WTC11 (cell line): ENCODE measurements at regions not wholly inside any gene's neighbourhood (a gene's known extent, or its start where the extent isn't known, plus 50 kb on each side); places are given as distances from the start of the nearest gene placed in this dataset.

Experiments used
- ATAC-seq: fragments of 200-7000 bp; cut with Tn5 transposase; 2 replicates; pipeline ENCODE4 v1.10.0; 2021; ENCODE audit warnings: mild to moderate bottlenecking, moderate library complexity
- CTCF ChIA-PET: fragments of 300-600 bp; sonication (Branson Sonifier 250); formaldehyde crosslinking; loops from one replicate; lab custom pipeline; 2021; ENCODE audit warnings: antibody characterized with exemption; lab: Charles Lee
- POLR2A ChIA-PET: fragments of 350-600 bp; sonication (Branson Sonifier 250); formaldehyde crosslinking; loops from one replicate; lab custom pipeline; 2021; ENCODE audit warnings: antibody characterized with exemption; lab: Charles Lee
- DNase-seq: peaks from one replicate; pipeline ENCODE4 v3.0.0; 2021; ENCODE audit warnings: low spot score
- H3K27ac Mint-ChIP-seq: 2 replicates; pipeline ENCODE4 v1.8.0; 2021; ENCODE audit warnings: mixed read lengths
- H3K27me3 Mint-ChIP-seq: 2 replicates; pipeline ENCODE4 v1.8.0; 2021; ENCODE audit warnings: low read depth, mild to moderate bottlenecking, moderate library complexity, mixed read lengths
- H3K36me3 Mint-ChIP-seq: 2 replicates; pipeline ENCODE4 v1.8.0; 2021; ENCODE audit warnings: mixed read lengths
- H3K4me1 Mint-ChIP-seq: 2 replicates; pipeline ENCODE4 v1.8.0; 2022; ENCODE audit warnings: mixed read lengths
- H3K4me3 Mint-ChIP-seq: 2 replicates; pipeline ENCODE4 v1.8.0; 2021; ENCODE audit warnings: mild to moderate bottlenecking, moderate library complexity, mixed read lengths
- H3K9me3 Mint-ChIP-seq: 2 replicates; pipeline ENCODE4 v1.8.0; 2021; ENCODE audit warnings: mixed read lengths
- ESRRA ChIP-seq: sonication (generic); formaldehyde crosslinking; IDR thresholded peaks from 2 replicates; pipeline ENCODE4 v1.8.1; 2022; ENCODE audit warnings: mild to moderate bottlenecking, missing genetic modification reagents, borderline replicate concordance
- FOXJ3 ChIP-seq: sonication (generic); formaldehyde crosslinking; IDR thresholded peaks from 2 replicates; pipeline ENCODE4 v1.9.0; 2021; ENCODE audit warnings: missing genetic modification reagents, mild to moderate bottlenecking, borderline replicate concordance
- MXD4 ChIP-seq: fragments of 250-450 bp; sonication (Bioruptor Pico); IDR thresholded peaks from 2 replicates; pipeline ENCODE4 v1.8.0; 2021; ENCODE audit warnings: mild to moderate bottlenecking, moderate library complexity, borderline replicate concordance
- MYBL2 ChIP-seq: sonication (generic); formaldehyde crosslinking; IDR thresholded peaks from 2 replicates; pipeline ENCODE4 v1.8.1; 2023; ENCODE audit warnings: mild to moderate bottlenecking, moderate library complexity, missing genetic modification reagents
- NFATC4 ChIP-seq: fragments of 250-450 bp; sonication (Bioruptor Pico); IDR thresholded peaks from 2 replicates; pipeline ENCODE4 v1.9.0; 2021; ENCODE audit warnings: mild to moderate bottlenecking
- NR3C1 ChIP-seq: sonication (generic); formaldehyde crosslinking; conservative IDR thresholded peaks from 2 replicates; pipeline ENCODE4 v1.8.1; 2023; ENCODE audit warnings: low read depth, mild to moderate bottlenecking, missing genetic modification reagents
- OVOL2 ChIP-seq: fragments of 250-450 bp; sonication (Bioruptor Pico); IDR thresholded peaks from 2 replicates; pipeline ENCODE4 v1.9.0; 2021; ENCODE audit warnings: mild to moderate bottlenecking, borderline replicate concordance
- RORB ChIP-seq: fragments of 250-450 bp; sonication (Bioruptor Pico); IDR thresholded peaks from 2 replicates; pipeline ENCODE4 v1.9.0; 2021; ENCODE audit warnings: mild to moderate bottlenecking
- ZBTB21 ChIP-seq: sonication (generic); formaldehyde crosslinking; IDR thresholded peaks from 2 replicates; pipeline ENCODE4 v1.8.1; 2023; ENCODE audit warnings: mild to moderate bottlenecking, missing genetic modification reagents, borderline replicate concordance
- TF ChIP-seq, protein P1 (sequence below): sonication (generic); formaldehyde crosslinking; IDR thresholded peaks from 2 replicates; pipeline ENCODE4 v1.8.0; 2022; ENCODE audit warnings: missing genetic modification reagents
- TF ChIP-seq, protein P2 (sequence below): sonication (generic); formaldehyde crosslinking; IDR thresholded peaks from 2 replicates; pipeline ENCODE4 v1.8.1; 2023; ENCODE audit warnings: mild to moderate bottlenecking, missing genetic modification reagents, moderate library complexity
- TF ChIP-seq, protein P3 (sequence below): sonication (generic); formaldehyde crosslinking; IDR thresholded peaks from 2 replicates; pipeline ENCODE4 v1.8.0; 2023; ENCODE audit warnings: missing genetic modification reagents, mild to moderate bottlenecking, borderline replicate concordance
- TF ChIP-seq, protein P4 (sequence below): sonication (generic); formaldehyde crosslinking; IDR thresholded peaks from 2 replicates; pipeline ENCODE4 v1.8.0; 2022; ENCODE audit warnings: mild to moderate bottlenecking, missing genetic modification reagents
- TF ChIP-seq, protein P5 (sequence below): sonication (generic); formaldehyde crosslinking; IDR thresholded peaks from 2 replicates; pipeline ENCODE4 v1.8.0; 2022; ENCODE audit warnings: mild to moderate bottlenecking, missing genetic modification reagents
- TF ChIP-seq, protein P6 (sequence below): sonication (generic); formaldehyde crosslinking; IDR thresholded peaks from 2 replicates; pipeline ENCODE4 v1.8.0; 2023; ENCODE audit warnings: mild to moderate bottlenecking, missing genetic modification reagents
- TF ChIP-seq, protein P7 (sequence below): sonication (generic); formaldehyde crosslinking; IDR thresholded peaks from 2 replicates; pipeline ENCODE4 v1.8.1; 2022; ENCODE audit warnings: low read depth, mild to moderate bottlenecking, moderate library complexity, missing genetic modification reagents, borderline replicate concordance

DNA sequence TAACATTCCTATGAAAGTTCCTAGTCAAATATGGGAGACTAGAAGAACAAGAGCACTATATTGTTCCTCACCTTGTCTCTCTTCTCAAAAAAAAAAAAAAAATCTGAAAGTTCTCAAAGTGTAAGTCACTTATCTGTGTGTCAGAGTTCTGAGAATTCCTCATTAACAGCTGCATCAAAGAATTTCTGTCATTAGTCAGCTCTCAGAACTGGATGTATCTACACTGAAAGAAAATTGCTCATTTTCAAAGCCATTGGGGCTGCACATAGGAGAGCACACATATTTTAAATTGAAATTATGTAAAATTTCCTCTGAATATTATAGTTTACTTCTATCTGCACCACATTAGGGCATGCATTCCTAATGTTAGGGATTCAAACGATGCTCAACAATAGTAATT lies 99.5 kb upstream of the FTMT start:
- ChIA-PET CTCF (no interaction called here), POLR2A (no interaction called here)
- ATAC-seq = no peak
- no peaks in the 10 kb centered on the region for H3K36me3 Mint-ChIP-seq
- no peak overlapping the region for H3K27ac Mint-ChIP-seq
- no peaks in the 10 kb centered on the region for H3K27me3 Mint-ChIP-seq
- no peak overlapping the region for H3K4me3 Mint-ChIP-seq
- no peak for TF ChIP-seq MXD4 (CRISPR knock-in tag)
- TF ChIP-seq, protein P1, sequence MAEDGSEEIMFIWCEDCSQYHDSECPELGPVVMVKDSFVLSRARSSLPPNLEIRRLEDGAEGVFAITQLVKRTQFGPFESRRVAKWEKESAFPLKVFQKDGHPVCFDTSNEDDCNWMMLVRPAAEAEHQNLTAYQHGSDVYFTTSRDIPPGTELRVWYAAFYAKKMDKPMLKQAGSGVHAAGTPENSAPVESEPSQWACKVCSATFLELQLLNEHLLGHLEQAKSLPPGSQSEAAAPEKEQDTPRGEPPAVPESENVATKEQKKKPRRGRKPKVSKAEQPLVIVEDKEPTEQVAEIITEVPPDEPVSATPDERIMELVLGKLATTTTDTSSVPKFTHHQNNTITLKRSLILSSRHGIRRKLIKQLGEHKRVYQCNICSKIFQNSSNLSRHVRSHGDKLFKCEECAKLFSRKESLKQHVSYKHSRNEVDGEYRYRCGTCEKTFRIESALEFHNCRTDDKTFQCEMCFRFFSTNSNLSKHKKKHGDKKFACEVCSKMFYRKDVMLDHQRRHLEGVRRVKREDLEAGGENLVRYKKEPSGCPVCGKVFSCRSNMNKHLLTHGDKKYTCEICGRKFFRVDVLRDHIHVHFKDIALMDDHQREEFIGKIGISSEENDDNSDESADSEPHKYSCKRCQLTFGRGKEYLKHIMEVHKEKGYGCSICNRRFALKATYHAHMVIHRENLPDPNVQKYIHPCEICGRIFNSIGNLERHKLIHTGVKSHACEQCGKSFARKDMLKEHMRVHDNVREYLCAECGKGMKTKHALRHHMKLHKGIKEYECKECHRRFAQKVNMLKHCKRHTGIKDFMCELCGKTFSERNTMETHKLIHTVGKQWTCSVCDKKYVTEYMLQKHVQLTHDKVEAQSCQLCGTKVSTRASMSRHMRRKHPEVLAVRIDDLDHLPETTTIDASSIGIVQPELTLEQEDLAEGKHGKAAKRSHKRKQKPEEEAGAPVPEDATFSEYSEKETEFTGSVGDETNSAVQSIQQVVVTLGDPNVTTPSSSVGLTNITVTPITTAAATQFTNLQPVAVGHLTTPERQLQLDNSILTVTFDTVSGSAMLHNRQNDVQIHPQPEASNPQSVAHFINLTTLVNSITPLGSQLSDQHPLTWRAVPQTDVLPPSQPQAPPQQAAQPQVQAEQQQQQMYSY = no peak
- TF ChIP-seq, protein P2, sequence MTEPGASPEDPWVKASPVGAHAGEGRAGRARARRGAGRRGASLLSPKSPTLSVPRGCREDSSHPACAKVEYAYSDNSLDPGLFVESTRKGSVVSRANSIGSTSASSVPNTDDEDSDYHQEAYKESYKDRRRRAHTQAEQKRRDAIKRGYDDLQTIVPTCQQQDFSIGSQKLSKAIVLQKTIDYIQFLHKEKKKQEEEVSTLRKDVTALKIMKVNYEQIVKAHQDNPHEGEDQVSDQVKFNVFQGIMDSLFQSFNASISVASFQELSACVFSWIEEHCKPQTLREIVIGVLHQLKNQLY (CRISPR knock-in tag) = no peak
- TF ChIP-seq, protein P3, sequence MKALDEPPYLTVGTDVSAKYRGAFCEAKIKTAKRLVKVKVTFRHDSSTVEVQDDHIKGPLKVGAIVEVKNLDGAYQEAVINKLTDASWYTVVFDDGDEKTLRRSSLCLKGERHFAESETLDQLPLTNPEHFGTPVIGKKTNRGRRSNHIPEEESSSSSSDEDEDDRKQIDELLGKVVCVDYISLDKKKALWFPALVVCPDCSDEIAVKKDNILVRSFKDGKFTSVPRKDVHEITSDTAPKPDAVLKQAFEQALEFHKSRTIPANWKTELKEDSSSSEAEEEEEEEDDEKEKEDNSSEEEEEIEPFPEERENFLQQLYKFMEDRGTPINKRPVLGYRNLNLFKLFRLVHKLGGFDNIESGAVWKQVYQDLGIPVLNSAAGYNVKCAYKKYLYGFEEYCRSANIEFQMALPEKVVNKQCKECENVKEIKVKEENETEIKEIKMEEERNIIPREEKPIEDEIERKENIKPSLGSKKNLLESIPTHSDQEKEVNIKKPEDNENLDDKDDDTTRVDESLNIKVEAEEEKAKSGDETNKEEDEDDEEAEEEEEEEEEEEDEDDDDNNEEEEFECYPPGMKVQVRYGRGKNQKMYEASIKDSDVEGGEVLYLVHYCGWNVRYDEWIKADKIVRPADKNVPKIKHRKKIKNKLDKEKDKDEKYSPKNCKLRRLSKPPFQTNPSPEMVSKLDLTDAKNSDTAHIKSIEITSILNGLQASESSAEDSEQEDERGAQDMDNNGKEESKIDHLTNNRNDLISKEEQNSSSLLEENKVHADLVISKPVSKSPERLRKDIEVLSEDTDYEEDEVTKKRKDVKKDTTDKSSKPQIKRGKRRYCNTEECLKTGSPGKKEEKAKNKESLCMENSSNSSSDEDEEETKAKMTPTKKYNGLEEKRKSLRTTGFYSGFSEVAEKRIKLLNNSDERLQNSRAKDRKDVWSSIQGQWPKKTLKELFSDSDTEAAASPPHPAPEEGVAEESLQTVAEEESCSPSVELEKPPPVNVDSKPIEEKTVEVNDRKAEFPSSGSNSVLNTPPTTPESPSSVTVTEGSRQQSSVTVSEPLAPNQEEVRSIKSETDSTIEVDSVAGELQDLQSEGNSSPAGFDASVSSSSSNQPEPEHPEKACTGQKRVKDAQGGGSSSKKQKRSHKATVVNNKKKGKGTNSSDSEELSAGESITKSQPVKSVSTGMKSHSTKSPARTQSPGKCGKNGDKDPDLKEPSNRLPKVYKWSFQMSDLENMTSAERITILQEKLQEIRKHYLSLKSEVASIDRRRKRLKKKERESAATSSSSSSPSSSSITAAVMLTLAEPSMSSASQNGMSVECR (CRISPR knock-in tag) = no peak
- TF ChIP-seq NFATC4 (CRISPR knock-in tag) = no peak
- DNase-seq = no peak
- no peaks in the 10 kb centered on the region for H3K9me3 Mint-ChIP-seq
- H3K4me1 Mint-ChIP-seq = peaks cover 4% of the 10 kb centered on the region

DNA sequence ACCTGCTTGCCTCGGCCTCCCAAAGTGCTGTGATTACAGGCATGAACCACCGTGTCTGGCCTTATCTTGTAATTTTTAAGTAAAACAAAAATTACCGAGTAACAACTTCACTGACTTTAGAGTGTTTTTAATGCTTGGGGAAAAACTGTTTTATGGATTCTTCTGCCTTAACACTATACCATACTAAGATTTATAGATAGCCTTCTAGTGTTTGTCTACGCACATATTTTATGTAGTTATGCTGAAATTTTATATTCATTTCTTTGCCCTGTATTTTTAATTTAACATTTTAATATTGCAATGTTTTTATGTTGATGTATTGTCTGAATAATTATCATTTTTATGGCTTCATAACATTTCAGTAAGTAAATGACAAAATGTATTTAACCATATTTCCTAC lies 96.4 kb upstream of the FTMT start:
- no peak for TF ChIP-seq FOXJ3 (CRISPR knock-in tag)
- no peaks in the 10 kb centered on the region for H3K36me3 Mint-ChIP-seq
- DNase-seq (no peak), ATAC-seq (no peak)
- H3K27me3 Mint-ChIP-seq = no peaks in the 10 kb centered on the region
- no peaks in the 10 kb centered on the region for H3K9me3 Mint-ChIP-seq
- ChIA-PET POLR2A (no interaction called here), CTCF (no interaction called here)
- H3K27ac Mint-ChIP-seq = no peak overlapping the region
- no peak overlapping the region for H3K4me3 Mint-ChIP-seq
- peaks cover 10% of the 10 kb centered on the region for H3K4me1 Mint-ChIP-seq

DNA sequence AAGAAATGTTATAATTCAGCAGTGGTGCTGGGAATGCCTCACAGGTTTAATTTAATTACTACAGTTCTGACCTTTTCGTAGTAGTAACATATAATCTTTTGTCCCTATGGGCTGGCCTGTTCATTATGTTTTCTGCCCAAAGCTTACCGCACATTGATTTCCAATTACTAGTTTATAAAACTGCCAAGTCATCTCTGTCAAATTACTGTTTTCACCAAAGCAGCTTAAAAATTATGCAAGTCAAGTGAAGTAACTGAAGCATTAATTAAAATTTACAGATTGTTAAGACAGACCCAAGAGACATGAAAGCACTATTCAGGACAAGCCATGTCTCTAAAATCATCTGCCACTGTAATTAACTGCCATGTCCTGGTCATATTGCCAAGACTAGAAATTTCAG lies 93.9 kb upstream of the FTMT start:
- no peaks in the 10 kb centered on the region for H3K9me3 Mint-ChIP-seq
- no peak overlapping the region for H3K4me3 Mint-ChIP-seq
- H3K27me3 Mint-ChIP-seq = no peaks in the 10 kb centered on the region
- ChIA-PET POLR2A (no interaction called here), CTCF (no interaction called here)
- no peak for ATAC-seq
- peaks cover 10% of the 10 kb centered on the region for H3K4me1 Mint-ChIP-seq
- no peaks in the 10 kb centered on the region for H3K36me3 Mint-ChIP-seq
- no peak for DNase-seq
- H3K27ac Mint-ChIP-seq = no peak overlapping the region
- TF ChIP-seq, protein P4, sequence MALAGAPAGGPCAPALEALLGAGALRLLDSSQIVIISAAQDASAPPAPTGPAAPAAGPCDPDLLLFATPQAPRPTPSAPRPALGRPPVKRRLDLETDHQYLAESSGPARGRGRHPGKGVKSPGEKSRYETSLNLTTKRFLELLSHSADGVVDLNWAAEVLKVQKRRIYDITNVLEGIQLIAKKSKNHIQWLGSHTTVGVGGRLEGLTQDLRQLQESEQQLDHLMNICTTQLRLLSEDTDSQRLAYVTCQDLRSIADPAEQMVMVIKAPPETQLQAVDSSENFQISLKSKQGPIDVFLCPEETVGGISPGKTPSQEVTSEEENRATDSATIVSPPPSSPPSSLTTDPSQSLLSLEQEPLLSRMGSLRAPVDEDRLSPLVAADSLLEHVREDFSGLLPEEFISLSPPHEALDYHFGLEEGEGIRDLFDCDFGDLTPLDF (CRISPR knock-in tag) = no peak
- TF ChIP-seq, protein P5, sequence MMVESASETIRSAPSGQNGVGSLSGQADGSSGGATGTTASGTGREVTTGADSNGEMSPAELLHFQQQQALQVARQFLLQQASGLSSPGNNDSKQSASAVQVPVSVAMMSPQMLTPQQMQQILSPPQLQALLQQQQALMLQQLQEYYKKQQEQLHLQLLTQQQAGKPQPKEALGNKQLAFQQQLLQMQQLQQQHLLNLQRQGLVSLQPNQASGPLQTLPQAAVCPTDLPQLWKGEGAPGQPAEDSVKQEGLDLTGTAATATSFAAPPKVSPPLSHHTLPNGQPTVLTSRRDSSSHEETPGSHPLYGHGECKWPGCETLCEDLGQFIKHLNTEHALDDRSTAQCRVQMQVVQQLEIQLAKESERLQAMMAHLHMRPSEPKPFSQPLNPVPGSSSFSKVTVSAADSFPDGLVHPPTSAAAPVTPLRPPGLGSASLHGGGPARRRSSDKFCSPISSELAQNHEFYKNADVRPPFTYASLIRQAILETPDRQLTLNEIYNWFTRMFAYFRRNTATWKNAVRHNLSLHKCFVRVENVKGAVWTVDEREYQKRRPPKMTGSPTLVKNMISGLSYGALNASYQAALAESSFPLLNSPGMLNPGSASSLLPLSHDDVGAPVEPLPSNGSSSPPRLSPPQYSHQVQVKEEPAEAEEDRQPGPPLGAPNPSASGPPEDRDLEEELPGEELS (CRISPR knock-in tag) = no peak
- TF ChIP-seq ESRRA (CRISPR knock-in tag) (no peak), NFATC4 (CRISPR knock-in tag) (no peak), OVOL2 (CRISPR knock-in tag) (no peak), MYBL2 (CRISPR knock-in tag) (no peak), NR3C1 (CRISPR knock-in tag) (no peak), RORB (CRISPR knock-in tag) (no peak), ZBTB21 (CRISPR knock-in tag) (no peak)
- TF ChIP-seq, protein P6, sequence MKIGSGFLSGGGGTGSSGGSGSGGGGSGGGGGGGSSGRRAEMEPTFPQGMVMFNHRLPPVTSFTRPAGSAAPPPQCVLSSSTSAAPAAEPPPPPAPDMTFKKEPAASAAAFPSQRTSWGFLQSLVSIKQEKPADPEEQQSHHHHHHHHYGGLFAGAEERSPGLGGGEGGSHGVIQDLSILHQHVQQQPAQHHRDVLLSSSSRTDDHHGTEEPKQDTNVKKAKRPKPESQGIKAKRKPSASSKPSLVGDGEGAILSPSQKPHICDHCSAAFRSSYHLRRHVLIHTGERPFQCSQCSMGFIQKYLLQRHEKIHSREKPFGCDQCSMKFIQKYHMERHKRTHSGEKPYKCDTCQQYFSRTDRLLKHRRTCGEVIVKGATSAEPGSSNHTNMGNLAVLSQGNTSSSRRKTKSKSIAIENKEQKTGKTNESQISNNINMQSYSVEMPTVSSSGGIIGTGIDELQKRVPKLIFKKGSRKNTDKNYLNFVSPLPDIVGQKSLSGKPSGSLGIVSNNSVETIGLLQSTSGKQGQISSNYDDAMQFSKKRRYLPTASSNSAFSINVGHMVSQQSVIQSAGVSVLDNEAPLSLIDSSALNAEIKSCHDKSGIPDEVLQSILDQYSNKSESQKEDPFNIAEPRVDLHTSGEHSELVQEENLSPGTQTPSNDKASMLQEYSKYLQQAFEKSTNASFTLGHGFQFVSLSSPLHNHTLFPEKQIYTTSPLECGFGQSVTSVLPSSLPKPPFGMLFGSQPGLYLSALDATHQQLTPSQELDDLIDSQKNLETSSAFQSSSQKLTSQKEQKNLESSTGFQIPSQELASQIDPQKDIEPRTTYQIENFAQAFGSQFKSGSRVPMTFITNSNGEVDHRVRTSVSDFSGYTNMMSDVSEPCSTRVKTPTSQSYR (CRISPR knock-in tag) = no peak
- TF ChIP-seq, protein P7, sequence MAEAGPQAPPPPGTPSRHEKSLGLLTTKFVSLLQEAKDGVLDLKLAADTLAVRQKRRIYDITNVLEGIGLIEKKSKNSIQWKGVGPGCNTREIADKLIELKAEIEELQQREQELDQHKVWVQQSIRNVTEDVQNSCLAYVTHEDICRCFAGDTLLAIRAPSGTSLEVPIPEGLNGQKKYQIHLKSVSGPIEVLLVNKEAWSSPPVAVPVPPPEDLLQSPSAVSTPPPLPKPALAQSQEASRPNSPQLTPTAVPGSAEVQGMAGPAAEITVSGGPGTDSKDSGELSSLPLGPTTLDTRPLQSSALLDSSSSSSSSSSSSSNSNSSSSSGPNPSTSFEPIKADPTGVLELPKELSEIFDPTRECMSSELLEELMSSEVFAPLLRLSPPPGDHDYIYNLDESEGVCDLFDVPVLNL (CRISPR knock-in tag) = no peak
